A673 (cell line): ENCODE measurements at regions not wholly inside any gene's neighbourhood (a gene's known extent, or its start where the extent isn't known, plus 50 kb on each side); places are given as distances from the start of the nearest gene placed in this dataset.

Experiments used
- EZH2 ChIP-seq: fragments of 200-600 bp; sonication (generic); IDR thresholded peaks from 2 replicates; pipeline ENCODE4 v1.6.1; 2017; ENCODE audit warnings: borderline replicate concordance, low read depth, mild to moderate bottlenecking, mixed read lengths, antibody characterized with exemption, low read length; ENCODE audit not compliant: poor library complexity, severe bottlenecking
- TF ChIP-seq, protein P1 (sequence below): fragments of 300-800, 200-600 bp; sonication (generic); conservative IDR thresholded peaks from 2 replicates; pipeline ENCODE4 v1.5.1; 2017; ENCODE audit warnings: low read depth, mild to moderate bottlenecking, antibody characterized with exemption, low read length, moderate library complexity, mixed read lengths

DNA sequence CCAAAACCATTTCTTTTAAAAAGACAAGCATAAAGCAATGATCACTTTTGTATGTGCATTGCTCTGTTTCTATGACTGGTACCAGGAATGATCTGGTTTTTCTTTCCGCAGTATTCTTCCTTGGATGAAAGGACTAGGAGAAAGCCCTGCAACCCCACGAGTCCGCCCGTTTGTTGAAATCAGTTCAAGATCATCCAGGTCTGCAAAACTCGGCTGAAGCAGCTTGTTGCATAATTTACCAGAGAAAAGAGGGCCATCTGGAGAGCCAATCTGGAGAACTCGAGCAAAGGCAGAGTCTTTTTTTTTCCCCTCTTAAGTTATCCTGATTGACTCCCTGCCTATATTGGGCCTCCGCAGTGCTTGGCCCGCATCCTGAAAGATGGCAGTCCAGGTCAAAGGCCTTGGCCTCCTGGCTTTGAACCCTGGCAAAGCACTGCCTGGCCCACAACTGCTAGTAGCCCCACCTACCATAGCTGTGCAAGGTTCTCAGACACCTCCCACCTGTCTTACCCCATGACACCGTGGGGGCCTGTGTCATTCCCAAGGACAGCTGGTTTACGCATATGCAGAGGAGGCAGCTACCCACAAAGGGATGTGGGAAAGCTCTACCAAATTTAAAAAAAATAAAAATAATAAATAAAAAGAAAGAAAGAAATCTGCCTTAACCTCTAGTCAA, 572.2 kb downstream of the INHBA start:
- TF ChIP-seq, protein P1, sequence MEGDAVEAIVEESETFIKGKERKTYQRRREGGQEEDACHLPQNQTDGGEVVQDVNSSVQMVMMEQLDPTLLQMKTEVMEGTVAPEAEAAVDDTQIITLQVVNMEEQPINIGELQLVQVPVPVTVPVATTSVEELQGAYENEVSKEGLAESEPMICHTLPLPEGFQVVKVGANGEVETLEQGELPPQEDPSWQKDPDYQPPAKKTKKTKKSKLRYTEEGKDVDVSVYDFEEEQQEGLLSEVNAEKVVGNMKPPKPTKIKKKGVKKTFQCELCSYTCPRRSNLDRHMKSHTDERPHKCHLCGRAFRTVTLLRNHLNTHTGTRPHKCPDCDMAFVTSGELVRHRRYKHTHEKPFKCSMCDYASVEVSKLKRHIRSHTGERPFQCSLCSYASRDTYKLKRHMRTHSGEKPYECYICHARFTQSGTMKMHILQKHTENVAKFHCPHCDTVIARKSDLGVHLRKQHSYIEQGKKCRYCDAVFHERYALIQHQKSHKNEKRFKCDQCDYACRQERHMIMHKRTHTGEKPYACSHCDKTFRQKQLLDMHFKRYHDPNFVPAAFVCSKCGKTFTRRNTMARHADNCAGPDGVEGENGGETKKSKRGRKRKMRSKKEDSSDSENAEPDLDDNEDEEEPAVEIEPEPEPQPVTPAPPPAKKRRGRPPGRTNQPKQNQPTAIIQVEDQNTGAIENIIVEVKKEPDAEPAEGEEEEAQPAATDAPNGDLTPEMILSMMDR: no peak
- TF ChIP-seq EZH2: no peak
